Endothelial cell of umbilical vein (primary cell): ENCODE measurements at regions not wholly inside any gene's neighbourhood (a gene's known extent, or its start where the extent isn't known, plus 50 kb on each side); places are given as distances from the start of the nearest gene placed in this dataset.
"Not testable (repeated sequence)": the region's sequence is repeated elsewhere in the genome, so short reads cannot be mapped to it uniquely, and the experiment has no call there.

Source experiments
- CTCF ChIP-seq, 2 donors: IDR thresholded peaks; 1 replicate in 1 of 2; 2 replicates in 1 of 2; pipeline ENCODE4 v1.5.1; 2011; ENCODE audit warnings: low read length in 2 of 2, mild to moderate bottlenecking in 2 of 2, moderate library complexity in 2 of 2, control low read depth in 1 of 2, inconsistent platforms in 1 of 2, low read depth in 1 of 2; ENCODE audit not compliant: insufficient read depth in 1 of 2; ENCODE audit errors: extremely low read depth in 1 of 2
- EZH2 ChIP-seq: IDR thresholded peaks from 2 replicates; pipeline ENCODE4 v1.6.1; 2012; ENCODE audit warnings: borderline replicate concordance, low read depth, mild to moderate bottlenecking, moderate library complexity, low read length, inconsistent platforms; ENCODE audit not compliant: severe bottlenecking
- JUN ChIP-seq: IDR thresholded peaks from 2 replicates; pipeline ENCODE4 v1.6.1; 2011; ENCODE audit warnings: borderline replicate concordance, low read depth; ENCODE audit not compliant: insufficient read length, insufficient read depth
- MAX ChIP-seq: IDR thresholded peaks from 2 replicates; pipeline ENCODE4 v1.6.1; 2011; ENCODE audit not compliant: insufficient read depth, insufficient read length
- POLR2A ChIP-seq: IDR thresholded peaks from 2 replicates; pipeline ENCODE4 v1.6.1; 2012; ENCODE audit warnings: low read depth, mild to moderate bottlenecking, control low read depth, low read length
- POLR2AphosphoS5 ChIP-seq: IDR thresholded peaks from 2 replicates; pipeline ENCODE4 v1.6.1; 2012; ENCODE audit warnings: low read depth, mild to moderate bottlenecking, control low read depth, low read length, moderate library complexity; ENCODE audit not compliant: insufficient read depth

GRCh38 chr7:7011751-7012150, 170.6 kb upstream of the C1GALT1 start:
- TF ChIP-seq POLR2A; CTCF (IDR thresholded peaks at IDR 0.05; ENCODE audit: extremely low read depth in 1 of 2, insufficient read depth in 1 of 2, low read depth in 1 of 2, low read length in 2 of 2); JUN; EZH2; POLR2AphosphoS5; MAX: not testable (repeated sequence)
